K562 (cell line): ENCODE measurements at regions not wholly inside any gene's neighbourhood (a gene's known extent, or its start where the extent isn't known, plus 50 kb on each side); places are given as distances from the start of the nearest gene placed in this dataset.

Experiments used
- ATAC-seq: fragments of 200-7000 bp; cut with Tn5 transposase; 3 replicates; pipeline ENCODE4 v1.9.1; 2020; ENCODE audit warnings: moderate library complexity
- BruUV-seq: library from RNA; stranded (reverse); fragments of 400-500 nt; replicated peaks from 2 replicates; lab custom pipeline; 2021; lab: Mats Ljungman, UMichigan
- CTCF ChIA-PET: fragments of 300-600 bp; formaldehyde crosslinking; extraction: SDS; loops from one replicate; lab custom pipeline; 2021; ENCODE audit warnings: low intra/inter-chr PET ratio; lab: Yijun Ruan, JAX
- POLR2A ChIA-PET: fragments of 300-600, 350-650 bp; sonication (Branson Sonifier 250); formaldehyde crosslinking; extraction: SDS; loops from one replicate; lab custom pipeline; 2021; ENCODE audit warnings: antibody characterized with exemption, inconsistent platforms; lab: Yijun Ruan, JAX
- DNase-seq, 4 experiments: peaks; one replicate each; pipeline versions ENCODE4 v3.0.0 to v3.0.0-alpha.2; 2011 to 2018; ENCODE audit warnings: low spot score in 3 of 4, mixed read lengths in 3 of 4; ENCODE audit errors: extremely low read depth in 1 of 4
- FAIRE-seq: peaks from 2 replicates; lab custom pipeline; 2011; peaks lifted over from hg19 to GRCh38; lab: Jason Lieb, UNC
- H2AFZ ChIP-seq: 2 replicates; pipeline ENCODE4 v1.6.0; 2011; ENCODE audit warnings: low read depth, low read length, control low read depth, inconsistent platforms
- H3K27ac ChIP-seq: fragments of 200-600 bp; 3 replicates; pipeline ENCODE4 v1.8.0; 2011; ENCODE audit warnings: low read depth, mild to moderate bottlenecking, control low read depth, inconsistent platforms, low read length, moderate library complexity, mixed read lengths; ENCODE audit errors: extremely low read depth
- H3K27me3 ChIP-seq, 2 experiments: fragments of 300-600 bp in 1 of 2; 2 replicates in 1 of 2; 3 replicates in 1 of 2; pipeline versions ENCODE4 v1.6.0 to v1.8.0; 2011; ENCODE audit warnings: inconsistent platforms in 2 of 2, low read length in 2 of 2, mild to moderate bottlenecking in 1 of 2, mixed read lengths in 1 of 2, moderate library complexity in 1 of 2; ENCODE audit not compliant: control insufficient read depth in 2 of 2, insufficient read depth in 2 of 2
- H3K36me3 ChIP-seq: fragments of 300-600 bp; 3 replicates; pipeline ENCODE4 v1.8.0; 2011; ENCODE audit warnings: mild to moderate bottlenecking, low read length, inconsistent platforms; ENCODE audit not compliant: control insufficient read depth, insufficient read depth
- H3K4me1 ChIP-seq, 2 experiments: fragments of 200-600 bp in 1 of 2; replicated peaks in 1 of 2; 2 replicates in 1 of 2; 3 replicates in 1 of 2; pipeline versions ENCODE4 v1.5.1 to v1.8.0; 2011; ENCODE audit warnings: inconsistent platforms in 2 of 2, low read length in 2 of 2, mild to moderate bottlenecking in 1 of 2, mixed read lengths in 1 of 2, moderate library complexity in 1 of 2; ENCODE audit not compliant: control insufficient read depth in 2 of 2, insufficient read depth in 2 of 2
- H3K4me2 ChIP-seq: 2 replicates; pipeline ENCODE4 v1.6.1; 2011; ENCODE audit warnings: low read length, control low read depth, inconsistent platforms, mixed read lengths; ENCODE audit not compliant: insufficient read depth
- H3K4me3 ChIP-seq: fragments of 200-600 bp; sonication (generic), shearing (Covaris generic); 2 replicates; pipeline ENCODE4 v1.5.1; 2016; ENCODE audit warnings: control low read depth, inconsistent platforms
- H3K79me2 ChIP-seq: fragments of 200-600 bp; 3 replicates; pipeline ENCODE4 v1.8.0; 2011; ENCODE audit warnings: low read length, inconsistent platforms; ENCODE audit not compliant: control insufficient read depth, insufficient read depth
- H3K9ac ChIP-seq, 2 experiments: 2 replicates each; pipeline versions ENCODE4 v1.6.0 to v1.6.1; 2011; ENCODE audit warnings: low read depth in 2 of 2, low read length in 2 of 2, control low read depth in 1 of 2, inconsistent platforms in 1 of 2, mild to moderate bottlenecking in 1 of 2, mixed read lengths in 1 of 2; ENCODE audit not compliant: insufficient read depth in 1 of 2
- H3K9me1 ChIP-seq: one replicate; pipeline ENCODE4 v1.6.0; 2011; ENCODE audit warnings: inconsistent platforms, mild to moderate bottlenecking, low read length, moderate library complexity; ENCODE audit not compliant: control insufficient read depth, insufficient read depth
- H3K9me3 ChIP-seq: replicated peaks from 2 replicates; pipeline ENCODE4 v1.5.1; 2011; ENCODE audit warnings: low read depth, low read length, inconsistent platforms; ENCODE audit not compliant: control insufficient read depth, insufficient read depth
- H4K20me1 ChIP-seq: replicated peaks from 2 replicates; pipeline ENCODE4 v1.6.1; 2011; ENCODE audit warnings: low read length, inconsistent platforms, mixed read lengths; ENCODE audit not compliant: control insufficient read depth, insufficient read depth
- BHLHE40 ChIP-seq: IDR thresholded peaks from 2 replicates; pipeline ENCODE4 v1.6.1; 2011; ENCODE audit warnings: low read length, improper control_type of control experiment
- CEBPB ChIP-seq: fragments of 450-650 bp; IDR thresholded peaks from 2 replicates; pipeline ENCODE4 v1.6.1; 2016; ENCODE audit warnings: missing genetic modification characterization, missing compliant biosample characterization
- CHD1 ChIP-seq: fragments of 200-600 bp; sonication (generic); IDR thresholded peaks from one replicate; pipeline ENCODE4 v1.6.1; 2012; ENCODE audit warnings: mild to moderate bottlenecking, moderate library complexity, low read length, inconsistent platforms
- MXI1 ChIP-seq: IDR thresholded peaks from 2 replicates; pipeline ENCODE4 v1.6.1; 2011; ENCODE audit warnings: low read depth, mild to moderate bottlenecking, improper control_type of control experiment, low read length
- RAD51 ChIP-seq: fragments of 450-650 bp; IDR thresholded peaks from 2 replicates; pipeline ENCODE4 v1.7.1; 2016; ENCODE audit warnings: low read depth, mild to moderate bottlenecking, borderline replicate concordance
- RUNX1 ChIP-seq: sonication (generic); IDR thresholded peaks from 2 replicates; pipeline ENCODE4 v1.6.1; 2016; ENCODE audit warnings: antibody characterized with exemption, low read depth
- SMC3 ChIP-seq: conservative IDR thresholded peaks from 2 replicates; pipeline ENCODE4 v1.6.1; 2011; ENCODE audit warnings: low read depth, low read length, improper control_type of control experiment; ENCODE audit not compliant: insufficient read depth
- ZNF3 ChIP-seq: fragments of 250-450 bp; sonication (Bioruptor Pico); IDR thresholded peaks from 2 replicates; pipeline ENCODE4 v1.5.0; 2021; ENCODE audit warnings: mild to moderate bottlenecking, moderate library complexity
- WGBS: fragments of 100-300 bp; shearing (Covaris generic); methylation state at CpG from one replicate; pipeline ENCODE4 v1.1.6; 2016; ENCODE audit warnings: low coverage, mixed read lengths; ENCODE audit not compliant: insufficient coverage; ENCODE audit errors: missing lambda C conversion rate; 5-methylcytosine and 5-hydroxymethylcytosine counted together
- in situ Hi-C: fragments of 300-500 bp; cut with MboI; formaldehyde crosslinking; loops from 4 replicates; pipeline ENCODE4 v1.15.0; 2018; ENCODE audit warnings: inconsistent platforms, mixed read lengths
- intact Hi-C: fragments of 100-400 bp; cut with micrococcal nuclease; formaldehyde crosslinking; loops from 2 replicates; pipeline ENCODE4 v1.14.2; 2022
- TF ChIP-seq, protein P1 (sequence below): sonication (generic); formaldehyde crosslinking; IDR thresholded peaks from 2 replicates; pipeline ENCODE4 v1.5.0; 2020; ENCODE audit warnings: missing genetic modification reagents
- TF ChIP-seq, protein P2 (sequence below): sonication (generic); formaldehyde crosslinking; IDR thresholded peaks from 2 replicates; pipeline ENCODE4 v1.9.0; 2022; ENCODE audit warnings: mild to moderate bottlenecking, missing genetic modification reagents

DNA sequence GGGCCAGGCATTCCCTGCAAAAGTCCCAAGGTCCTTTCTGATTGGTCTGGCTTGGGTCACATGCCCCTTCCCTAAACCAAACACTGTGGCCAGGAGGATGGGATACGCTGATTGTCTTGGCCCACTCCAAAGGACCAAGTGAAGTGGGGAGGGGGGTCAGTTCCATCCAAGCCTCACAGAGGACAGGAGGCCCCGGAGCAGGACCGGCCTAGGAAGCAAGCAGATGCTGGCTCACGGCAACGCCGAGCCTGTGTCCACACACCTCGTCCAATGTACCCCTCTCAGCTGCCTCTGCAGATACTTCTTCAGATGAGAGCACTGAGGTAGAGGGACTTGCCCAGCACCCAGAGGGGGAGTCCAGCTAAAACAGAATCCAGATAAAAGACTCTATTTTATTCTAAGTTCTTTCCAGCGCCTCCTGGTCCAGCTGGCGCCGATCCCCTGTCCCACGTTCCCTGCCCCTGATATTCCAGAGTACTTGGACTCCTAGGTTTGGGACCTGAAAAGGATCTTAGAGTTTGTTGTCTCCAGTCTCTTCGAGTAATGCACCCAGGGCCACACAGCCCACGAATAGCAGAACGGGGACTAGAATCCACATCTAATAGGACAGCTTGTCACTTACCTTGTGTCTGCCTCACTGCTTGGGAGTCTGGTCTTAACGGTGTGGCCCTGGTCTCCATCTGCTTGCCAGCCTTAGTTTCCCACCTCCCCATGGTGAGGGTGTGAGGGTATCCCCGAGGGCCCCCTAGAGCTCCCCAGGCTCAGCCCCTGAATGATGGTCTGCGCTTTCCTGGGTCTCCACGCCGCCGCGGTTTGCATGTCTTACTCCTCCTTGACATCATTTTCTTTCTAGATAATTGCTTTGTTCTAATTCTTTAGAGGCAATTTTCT is 72.4 kb upstream of the UNC5A start:
- in situ Hi-C loops = no loop called here
- H3K27ac ChIP-seq = no peak overlapping the region
- H4K20me1 ChIP-seq = peaks cover 15% of the 10 kb centered on the region
- no peaks in the 10 kb centered on the region for H3K9me1 ChIP-seq
- intact Hi-C loops = no loop called here
- no peaks in the 10 kb centered on the region for H3K9me3 ChIP-seq
- H3K9ac ChIP-seq = no peak overlapping the region
- WGBS = 2% methylated on average over 20 of the region's 21 CpGs
- peaks cover 63 to 89% of the 10 kb centered on the region in 2 experiments for H3K27me3 ChIP-seq
- ATAC-seq (no peak), FAIRE-seq (no peak), DNase-seq (no peak)
- CTCF ChIA-PET = no interaction called here
- TF ChIP-seq, protein P1, sequence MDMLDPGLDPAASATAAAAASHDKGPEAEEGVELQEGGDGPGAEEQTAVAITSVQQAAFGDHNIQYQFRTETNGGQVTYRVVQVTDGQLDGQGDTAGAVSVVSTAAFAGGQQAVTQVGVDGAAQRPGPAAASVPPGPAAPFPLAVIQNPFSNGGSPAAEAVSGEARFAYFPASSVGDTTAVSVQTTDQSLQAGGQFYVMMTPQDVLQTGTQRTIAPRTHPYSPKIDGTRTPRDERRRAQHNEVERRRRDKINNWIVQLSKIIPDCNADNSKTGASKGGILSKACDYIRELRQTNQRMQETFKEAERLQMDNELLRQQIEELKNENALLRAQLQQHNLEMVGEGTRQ = peak; percentile 69
- no peak for TF ChIP-seq MXI1
- TF ChIP-seq RAD51 = 0 out of 2 replicates have a peak, but pooled peaks have one; percentile 23
- no peak for TF ChIP-seq CHD1
- TF ChIP-seq CEBPB (tag) = no peak
- TF ChIP-seq BHLHE40 = no peak
- TF ChIP-seq ZNF3 = no peak
- no peak for TF ChIP-seq RUNX1
- TF ChIP-seq, protein P2, sequence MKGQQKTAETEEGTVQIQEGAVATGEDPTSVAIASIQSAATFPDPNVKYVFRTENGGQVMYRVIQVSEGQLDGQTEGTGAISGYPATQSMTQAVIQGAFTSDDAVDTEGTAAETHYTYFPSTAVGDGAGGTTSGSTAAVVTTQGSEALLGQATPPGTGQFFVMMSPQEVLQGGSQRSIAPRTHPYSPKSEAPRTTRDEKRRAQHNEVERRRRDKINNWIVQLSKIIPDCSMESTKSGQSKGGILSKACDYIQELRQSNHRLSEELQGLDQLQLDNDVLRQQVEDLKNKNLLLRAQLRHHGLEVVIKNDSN (CRISPR knock-in tag) = peak; percentile 67
- no peak for TF ChIP-seq SMC3
- no peak overlapping the region for H3K4me3 ChIP-seq
- no TSS peak for BruUV-seq
- H3K79me2 ChIP-seq = no peaks in the 10 kb centered on the region
- no peaks in the 10 kb centered on the region for H3K36me3 ChIP-seq
- POLR2A ChIA-PET = interaction anchor here (1.2 to 1.6 kb wide), 2 partner anchors 12 to 13 kb away, joined by 5 read pairs; no protein-coding TSS in a partner anchor
- H3K4me1 ChIP-seq = peaks cover 0 to 17% of the 10 kb centered on the region in 2 experiments; a peak in 2 of 5 replicates
- H2AFZ ChIP-seq = no peak overlapping the region
- H3K4me2 ChIP-seq = no peak overlapping the region
